ENCODE measurements at regions not wholly inside any gene's neighbourhood (a gene's known extent, or its start where the extent isn't known, plus 50 kb on each side); places are given as distances from the start of the nearest gene placed in this dataset.

GRCh38 chr5:54672871-54673270 is 155.3 kb downstream of the SNX18 start:
- no TSS peak for BruUV-seq (replicated peaks)
- H3K27me3 ChIP-seq (ENCODE audit: insufficient read depth, low read depth), result no peaks in the 10 kb centered on the region

GRCh38 chr5:54671681-54672080 is 154.1 kb downstream of the SNX18 start:
- CTCF ChIA-PET, result no interaction called here
- Histone ChIP-seq H3K9me3 (ENCODE audit: insufficient read depth, low read depth) (peaks cover 3% of the 10 kb centered on the region), H2AFZ (no peak overlapping the region), H3K4me3 (no peak overlapping the region), H4K20me1 (ENCODE audit: insufficient read depth) (no peaks in the 10 kb centered on the region), H3K9me2 (ENCODE audit: insufficient read depth) (no peaks in the 10 kb centered on the region), H3K4me2 (peak overlapping the region; percentile 2; the same call in 1 of the 2 replicates), H3F3A (ENCODE audit: insufficient read depth, low read depth) (peaks cover 15% of the 10 kb centered on the region), H3K36me3 (ENCODE audit: low read depth) (no peaks in the 10 kb centered on the region), H3K79me2 (ENCODE audit: low read depth) (no peaks in the 10 kb centered on the region), H3K27ac (peak overlapping the region; percentile 59), H3K27me3 (ENCODE audit: insufficient read depth, low read depth) (no peaks in the 10 kb centered on the region), H3K4me1 (replicated peaks; ENCODE audit: insufficient read depth) (peaks cover 14% of the 10 kb centered on the region)
- no peak for DNase-seq
- POLR2A ChIA-PET (ENCODE audit: unreplicated experiment), result no interaction called here
- no peak for TF ChIP-seq CTCF (conservative IDR thresholded peaks at IDR 0.05)
- no peak for TF ChIP-seq EZH2 (IDR thresholded peaks at IDR 0.05; ENCODE audit: low read depth)
- no TSS peak for BruUV-seq (replicated peaks)
- intact Hi-C loops (cut with micrococcal nuclease; ENCODE audit: unreplicated experiment), result no loop called here

More at GRCh38 chr5:54672871-54673270, 155.3 kb downstream of the SNX18 start:
- peaks cover 3% of the 10 kb centered on the region for H3K9me3 ChIP-seq (ENCODE audit: insufficient read depth, low read depth)
- H3K79me2 ChIP-seq (ENCODE audit: low read depth), result no peaks in the 10 kb centered on the region
- ChIA-PET CTCF (no interaction called here), POLR2A (ENCODE audit: unreplicated experiment) (no interaction called here)
- DNase-seq, result no peak
- no peaks in the 10 kb centered on the region for H3K9me2 ChIP-seq (ENCODE audit: insufficient read depth)
- H3K4me1 ChIP-seq (replicated peaks; ENCODE audit: insufficient read depth), result peaks cover 14% of the 10 kb centered on the region
- peaks cover 15% of the 10 kb centered on the region for H3F3A ChIP-seq (ENCODE audit: insufficient read depth, low read depth)
- TF ChIP-seq EZH2 (IDR thresholded peaks at IDR 0.05; ENCODE audit: low read depth) (no peak), CTCF (conservative IDR thresholded peaks at IDR 0.05) (no peak)
- H3K4me3 ChIP-seq, result no peak overlapping the region
- H2AFZ ChIP-seq, result no peak overlapping the region
- H4K20me1 ChIP-seq (ENCODE audit: insufficient read depth), result no peaks in the 10 kb centered on the region
- intact Hi-C loops (cut with micrococcal nuclease; ENCODE audit: unreplicated experiment), result no loop called here
- no peak overlapping the region for H3K4me2 ChIP-seq
- H3K27ac ChIP-seq, result no peak overlapping the region
- H3K36me3 ChIP-seq (ENCODE audit: low read depth), result no peaks in the 10 kb centered on the region

GRCh38 chr5:54671111-54671531 is 153.6 kb downstream of the SNX18 start:
- DNase-seq, result peak in 1 of 2 experiments; percentile 97
- H3K27me3 ChIP-seq (ENCODE audit: insufficient read depth, low read depth), result no peaks in the 10 kb centered on the region
- no peak overlapping the region for H2AFZ ChIP-seq
- intact Hi-C loops (cut with micrococcal nuclease; ENCODE audit: unreplicated experiment), result no loop called here
- no TSS peak for BruUV-seq (replicated peaks)
- no peaks in the 10 kb centered on the region for H4K20me1 ChIP-seq (ENCODE audit: insufficient read depth)
- no peak overlapping the region for H3K4me3 ChIP-seq
- no peak for TF ChIP-seq CTCF (conservative IDR thresholded peaks at IDR 0.05)
- no peak for TF ChIP-seq EZH2 (IDR thresholded peaks at IDR 0.05; ENCODE audit: low read depth)
- peak overlapping the region; percentile 59 for H3K27ac ChIP-seq
- peak overlapping the region; percentile 28; the same call in 1 of the 2 replicates for H3K4me2 ChIP-seq
- CTCF ChIA-PET, result no interaction called here
- no peaks in the 10 kb centered on the region for H3K9me2 ChIP-seq (ENCODE audit: insufficient read depth)
- no peaks in the 10 kb centered on the region for H3K79me2 ChIP-seq (ENCODE audit: low read depth)
- POLR2A ChIA-PET (ENCODE audit: unreplicated experiment), result interaction anchor here (0.6 to 0.7 kb wide), 2 partner anchors 57 to 154 kb away, joined by 4 to 5 read pairs; no protein-coding TSS in a partner anchor
- H3K36me3 ChIP-seq (ENCODE audit: low read depth), result no peaks in the 10 kb centered on the region
- peaks cover 3% of the 10 kb centered on the region for H3K9me3 ChIP-seq (ENCODE audit: insufficient read depth, low read depth)
- H3F3A ChIP-seq (ENCODE audit: insufficient read depth, low read depth), result peaks cover 15% of the 10 kb centered on the region
- H3K4me1 ChIP-seq (replicated peaks; ENCODE audit: insufficient read depth), result peaks cover 14% of the 10 kb centered on the region

All from PC-9 (cell line).